Cardiac fibroblast (primary cell): ENCODE measurements at regions not wholly inside any gene's neighbourhood (a gene's known extent, or its start where the extent isn't known, plus 50 kb on each side); places are given as distances from the start of the nearest gene placed in this dataset.

Experiments used
- DNase-seq, 2 donors: peaks; one replicate each; pipeline versions ENCODE4 v3.0.0 to v3.0.0-alpha.2; 2010; ENCODE audit warnings: low read depth in 2 of 2
- H3K4me3 ChIP-seq, 2 donors: replicated peaks in 1 of 2; 1 replicate in 1 of 2; 2 replicates in 1 of 2; pipeline ENCODE4 v1.5.1; 2011; ENCODE audit warnings: low read depth in 2 of 2, low read length in 2 of 2, mild to moderate bottlenecking in 2 of 2, moderate library complexity in 1 of 2
- CTCF ChIP-seq: IDR thresholded peaks from one replicate; pipeline ENCODE4 v1.5.1; 2011; ENCODE audit warnings: low read depth, mild to moderate bottlenecking, low read length, inconsistent platforms

DNA sequence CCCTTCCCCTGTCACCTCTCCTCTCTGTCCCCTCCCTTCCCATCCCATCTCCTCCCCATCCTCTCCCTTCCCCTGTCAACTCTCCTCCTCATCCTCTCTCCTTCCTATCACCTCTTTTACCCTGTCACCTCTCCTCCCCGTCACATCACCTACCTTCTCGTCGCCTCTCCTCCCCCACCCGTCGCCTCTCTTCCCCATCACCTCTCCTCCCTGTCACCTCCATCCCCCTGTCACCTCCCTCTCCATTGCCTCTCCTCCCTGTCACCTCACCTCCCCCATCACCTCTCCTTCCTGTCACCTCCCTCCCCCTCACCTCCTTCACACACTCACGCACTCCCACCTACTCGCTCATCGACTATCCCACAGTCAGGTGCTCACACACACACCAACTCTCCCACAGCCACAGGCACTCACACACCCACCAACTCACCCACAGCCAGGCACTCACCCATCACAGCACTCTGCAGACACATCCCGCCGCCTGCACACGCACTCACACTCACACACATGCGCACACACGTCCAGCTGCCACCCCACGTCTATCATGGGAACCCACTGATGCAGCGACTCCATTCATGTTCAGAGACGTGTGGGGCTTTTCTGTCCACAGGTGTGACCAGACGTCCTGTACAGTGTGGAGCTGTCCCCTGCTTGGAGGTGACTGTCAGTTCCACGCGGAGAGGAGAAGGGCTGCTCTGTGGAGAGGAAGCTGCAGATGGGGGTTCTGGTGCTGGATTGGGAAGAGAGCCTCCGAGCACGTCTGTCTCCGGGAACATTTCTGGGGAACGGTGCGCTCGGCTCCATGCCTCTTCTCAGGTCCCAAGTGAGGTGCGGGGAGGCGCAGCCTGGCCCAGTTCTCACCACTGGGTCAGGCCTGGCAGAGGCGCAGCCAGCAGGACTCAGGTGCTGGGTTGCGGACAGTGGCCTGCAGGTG lies 184.3 kb downstream of the TTLL2 start:
- H3K4me3 ChIP-seq = no peak overlapping the region
- no peak for TF ChIP-seq CTCF
- no peak for DNase-seq

GRCh38 chr6:167509853-167510220 lies 185.0 kb downstream of the TTLL2 start:
- no peak overlapping the region for H3K4me3 ChIP-seq
- DNase-seq = no peak
- no peak for TF ChIP-seq CTCF

GRCh38 chr6:167510648-167511047 lies 185.8 kb downstream of the TTLL2 start:
- no peak for DNase-seq
- no peak for TF ChIP-seq CTCF
- H3K4me3 ChIP-seq = no peak overlapping the region

DNA sequence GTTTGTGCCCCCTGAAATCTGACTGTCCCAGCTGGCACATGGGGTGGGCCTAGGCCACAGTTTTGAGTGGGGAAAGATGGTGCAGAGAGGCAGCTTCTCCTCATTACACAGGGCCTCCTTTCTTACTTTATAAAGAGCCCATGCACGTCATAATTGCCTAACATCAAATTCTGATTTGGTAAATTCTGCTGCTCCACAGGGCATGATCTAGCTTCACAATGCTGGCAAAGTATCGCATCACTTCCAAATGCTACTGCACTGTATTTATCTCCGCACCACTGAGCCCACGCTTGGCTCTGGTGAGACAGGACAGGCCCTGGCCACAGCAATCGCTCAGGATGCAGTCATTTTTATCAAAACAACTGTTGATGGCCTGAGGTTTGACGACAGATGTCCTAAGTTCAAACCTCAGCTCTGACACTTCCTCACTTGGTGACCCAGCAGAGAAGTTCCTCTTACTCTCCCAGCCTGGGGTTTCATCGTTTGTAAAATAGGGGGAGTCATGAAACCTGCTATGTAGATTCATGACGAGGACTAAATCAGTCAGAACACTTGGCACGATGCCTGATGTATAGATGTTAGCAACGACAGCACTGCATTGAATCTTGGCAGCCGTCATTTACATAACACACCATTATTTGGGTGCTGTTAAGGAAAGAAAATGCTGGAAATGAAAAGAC lies 187.9 kb downstream of the TTLL2 start:
- DNase-seq = no peak
- no peak for TF ChIP-seq CTCF
- no peak overlapping the region for H3K4me3 ChIP-seq

- H3K4me3 ChIP-seq = no peak overlapping the region
- TF ChIP-seq CTCF = no peak
- no peak for DNase-seq
Measured at GRCh38 chr6:167513778-167514177, 188.9 kb downstream of the TTLL2 start.

- no peak for TF ChIP-seq CTCF
- no peak for DNase-seq
- no peak overlapping the region for H3K4me3 ChIP-seq
Measured at GRCh38 chr6:167514524-167514923, 189.6 kb downstream of the TTLL2 start.
